ENCODE measurements at regions not wholly inside any gene's neighbourhood (a gene's known extent, or its start where the extent isn't known, plus 50 kb on each side); places are given as distances from the start of the nearest gene placed in this dataset.
"Not testable (repeated sequence)": the region's sequence is repeated elsewhere in the genome, so short reads cannot be mapped to it uniquely, and the experiment has no call there.

DNA sequence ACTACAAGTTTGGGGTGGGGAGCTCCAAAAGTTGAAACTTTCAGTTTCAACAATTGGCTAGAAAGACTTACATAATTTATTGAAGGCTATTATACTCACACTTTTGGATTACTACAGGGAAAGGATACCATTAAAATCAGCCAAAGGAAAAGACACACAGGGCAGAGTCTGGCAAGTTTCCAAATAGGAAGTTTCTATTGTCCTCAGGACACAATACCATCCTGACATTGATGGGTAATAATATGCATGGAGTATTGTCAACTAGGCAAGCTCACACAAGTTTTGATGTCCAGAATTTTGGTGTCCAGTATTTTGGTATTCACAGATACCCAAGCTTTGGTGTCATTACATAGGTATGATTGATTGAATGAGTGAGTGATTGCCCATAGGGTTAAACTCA lies 872.6 kb upstream of the SORCS1 start:
- Histone ChIP-seq H3K4me3 (ENCODE audit: low read length in 2 of 2) (no peak overlapping the region), H3K9ac (ENCODE audit: low read length in 2 of 2) (no peak overlapping the region)

DNA sequence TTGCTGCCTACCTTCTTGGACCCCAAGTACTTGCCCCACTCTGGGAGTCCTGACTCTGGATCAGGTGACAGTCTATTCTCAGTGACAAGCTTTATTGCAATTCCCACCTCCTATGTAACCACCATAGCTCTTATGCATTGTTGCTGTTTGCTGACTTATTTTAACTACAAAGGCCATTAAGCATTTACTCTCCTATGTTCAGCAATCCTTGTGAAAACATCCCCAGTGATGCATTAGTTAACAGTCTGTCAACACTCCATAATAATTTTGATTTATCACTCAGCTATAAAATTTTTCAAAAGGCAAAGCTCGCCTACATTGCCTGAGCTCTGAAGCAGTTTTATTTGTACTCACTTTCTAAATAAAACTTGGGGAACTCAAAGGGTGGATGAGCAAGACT lies 871.8 kb upstream of the SORCS1 start:
- no peak overlapping the region for H3K27ac ChIP-seq (ENCODE audit: low read length)
- H3K27me3 ChIP-seq (ENCODE audit: control insufficient read depth in 1 of 2, insufficient read depth in 2 of 2, low read length in 2 of 2) = no peaks in the 10 kb centered on the region
- no peaks in the 10 kb centered on the region for H3K36me3 ChIP-seq (ENCODE audit: control insufficient read depth in 2 of 2, insufficient read depth in 2 of 2, low read length in 2 of 2)
- no peak overlapping the region for H3K9ac ChIP-seq (ENCODE audit: low read length in 2 of 2)
- H3K4me1 ChIP-seq (ENCODE audit: control insufficient read depth, insufficient read depth, low read length) = no peaks in the 10 kb centered on the region
- H3K4me3 ChIP-seq (ENCODE audit: low read length in 2 of 2) = no peak overlapping the region
- no peaks in the 10 kb centered on the region for H3K9me3 ChIP-seq (ENCODE audit: control insufficient read depth in 2 of 2, low read length in 2 of 2)

More for the DNA sequence above, 872.6 kb upstream of the SORCS1 start:
- Histone ChIP-seq H3K9me3 (ENCODE audit: control insufficient read depth in 2 of 2, low read length in 2 of 2) (no peaks in the 10 kb centered on the region), H3K36me3 (ENCODE audit: control insufficient read depth in 2 of 2, insufficient read depth in 2 of 2, low read length in 2 of 2) (no peaks in the 10 kb centered on the region), H3K27me3 (ENCODE audit: control insufficient read depth in 1 of 2, insufficient read depth in 2 of 2, low read length in 2 of 2) (no peaks in the 10 kb centered on the region), H3K27ac (ENCODE audit: low read length) (no peak overlapping the region), H3K4me1 (ENCODE audit: control insufficient read depth, insufficient read depth, low read length) (no peaks in the 10 kb centered on the region)

DNA sequence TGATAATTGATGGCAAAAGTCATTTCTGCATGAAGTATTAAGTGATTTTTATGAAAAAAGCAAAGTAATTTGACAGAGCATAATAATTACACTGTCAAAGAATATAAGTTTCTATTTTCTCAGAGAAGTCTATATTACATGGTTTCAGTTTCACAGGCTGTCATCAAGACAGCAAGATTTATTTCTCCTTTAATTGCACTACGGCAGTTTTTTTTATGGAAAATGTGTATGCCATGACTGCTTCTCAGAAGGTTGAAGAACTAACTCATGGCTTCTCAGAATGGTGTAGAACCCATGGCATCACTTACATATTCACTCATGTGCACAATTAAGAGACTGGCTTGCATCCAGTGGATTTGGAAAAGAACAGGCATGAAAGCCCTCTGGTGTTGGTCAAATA lies 870.3 kb upstream of the SORCS1 start:
- no peaks in the 10 kb centered on the region for H3K27me3 ChIP-seq (ENCODE audit: control insufficient read depth in 1 of 2, insufficient read depth in 2 of 2, low read length in 2 of 2)
- H3K4me1 ChIP-seq (ENCODE audit: control insufficient read depth, insufficient read depth, low read length) = no peaks in the 10 kb centered on the region
- H3K27ac ChIP-seq (ENCODE audit: low read length) = no peak overlapping the region
- no peak overlapping the region for H3K4me3 ChIP-seq (ENCODE audit: low read length in 2 of 2)
- no peaks in the 10 kb centered on the region for H3K36me3 ChIP-seq (ENCODE audit: control insufficient read depth in 2 of 2, insufficient read depth in 2 of 2, low read length in 2 of 2)
- H3K9me3 ChIP-seq (ENCODE audit: control insufficient read depth in 2 of 2, low read length in 2 of 2) = no peaks in the 10 kb centered on the region
- no peak overlapping the region for H3K9ac ChIP-seq (ENCODE audit: low read length in 2 of 2)

DNA sequence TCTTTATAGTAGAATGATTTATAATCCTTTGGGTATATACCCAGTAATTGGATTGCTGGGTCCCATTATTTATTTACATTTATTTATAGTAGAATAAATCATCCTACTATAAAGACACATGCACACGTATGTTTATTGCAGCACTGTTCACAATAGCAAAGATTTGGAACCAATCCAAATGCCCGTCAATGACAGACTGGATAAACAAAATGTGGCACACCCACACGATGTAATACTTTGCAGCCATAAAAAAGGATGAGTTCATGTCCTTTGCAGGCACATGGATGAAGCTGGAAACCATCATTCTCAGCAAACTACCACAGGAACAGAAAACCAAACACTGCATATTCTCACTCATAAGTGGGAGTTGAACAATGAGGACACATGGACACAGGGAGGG lies 869.0 kb upstream of the SORCS1 start:
- not testable (repeated sequence) for H3K4me1 ChIP-seq (ENCODE audit: control insufficient read depth, insufficient read depth, low read length); H3K9me3 ChIP-seq (ENCODE audit: control insufficient read depth in 2 of 2, low read length in 2 of 2); H3K36me3 ChIP-seq (ENCODE audit: control insufficient read depth in 2 of 2, insufficient read depth in 2 of 2, low read length in 2 of 2); H3K27me3 ChIP-seq (ENCODE audit: control insufficient read depth in 1 of 2, insufficient read depth in 2 of 2, low read length in 2 of 2); H3K9ac ChIP-seq (ENCODE audit: low read length in 2 of 2); H3K4me3 ChIP-seq (ENCODE audit: low read length in 2 of 2); H3K27ac ChIP-seq (ENCODE audit: low read length)

DNA sequence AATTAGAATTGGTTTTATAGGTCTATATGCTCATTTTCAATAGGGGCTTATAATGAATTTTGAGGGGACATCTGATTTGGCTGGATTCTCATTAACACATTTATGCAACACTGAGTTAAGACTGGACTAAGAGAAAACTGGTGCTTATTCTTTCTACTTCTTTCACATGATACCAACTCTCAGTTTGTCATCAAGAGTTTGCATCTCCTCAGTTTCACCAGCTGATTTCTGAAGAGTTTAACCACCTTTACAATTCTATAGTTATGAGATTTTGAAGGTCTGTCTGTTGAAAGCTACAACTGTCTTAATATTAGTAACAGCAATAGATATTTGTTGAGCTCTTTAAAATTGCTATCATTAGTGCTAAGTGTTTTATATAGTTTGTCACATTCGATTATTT lies 867.0 kb upstream of the SORCS1 start:
- H3K4me1 ChIP-seq (ENCODE audit: control insufficient read depth, insufficient read depth, low read length) = no peaks in the 10 kb centered on the region
- H3K9ac ChIP-seq (ENCODE audit: low read length in 2 of 2) = no peak overlapping the region
- no peaks in the 10 kb centered on the region for H3K9me3 ChIP-seq (ENCODE audit: control insufficient read depth in 2 of 2, low read length in 2 of 2)

DNA sequence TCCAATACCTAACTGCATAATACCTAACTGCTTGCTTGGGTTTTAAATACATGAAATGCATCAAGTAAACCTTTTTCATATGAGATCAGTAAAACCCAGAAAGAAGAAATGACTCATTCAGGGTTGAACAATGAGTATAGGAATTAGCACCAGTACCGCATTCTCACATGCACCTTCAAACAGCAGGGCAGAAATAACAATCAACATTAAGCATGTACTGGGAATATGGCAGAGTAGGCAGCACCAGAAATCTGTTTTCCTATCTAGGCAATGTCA lies 850.3 kb upstream of the SORCS1 start:
- no peak overlapping the region for H3K4me3 ChIP-seq (ENCODE audit: low read length in 2 of 2)
- H3K9ac ChIP-seq (ENCODE audit: low read length in 2 of 2) = no peak overlapping the region
- H3K36me3 ChIP-seq (ENCODE audit: control insufficient read depth in 2 of 2, insufficient read depth in 2 of 2, low read length in 2 of 2) = no peaks in the 10 kb centered on the region
- H3K4me1 ChIP-seq (ENCODE audit: control insufficient read depth, insufficient read depth, low read length) = no peaks in the 10 kb centered on the region
- no peaks in the 10 kb centered on the region for H3K27me3 ChIP-seq (ENCODE audit: control insufficient read depth in 1 of 2, insufficient read depth in 2 of 2, low read length in 2 of 2)
- no peak overlapping the region for H3K27ac ChIP-seq (ENCODE audit: low read length)
- H3K9me3 ChIP-seq (ENCODE audit: control insufficient read depth in 2 of 2, low read length in 2 of 2) = peaks cover 0 to 3% of the 10 kb centered on the region in 2 donors

More for the DNA sequence above, 867.0 kb upstream of the SORCS1 start:
- no peaks in the 10 kb centered on the region for H3K36me3 ChIP-seq (ENCODE audit: control insufficient read depth in 2 of 2, insufficient read depth in 2 of 2, low read length in 2 of 2)
- H3K27ac ChIP-seq (ENCODE audit: low read length) = no peak overlapping the region
- H3K4me3 ChIP-seq (ENCODE audit: low read length in 2 of 2) = no peak overlapping the region
- H3K27me3 ChIP-seq (ENCODE audit: control insufficient read depth in 1 of 2, insufficient read depth in 2 of 2, low read length in 2 of 2) = no peaks in the 10 kb centered on the region

DNA sequence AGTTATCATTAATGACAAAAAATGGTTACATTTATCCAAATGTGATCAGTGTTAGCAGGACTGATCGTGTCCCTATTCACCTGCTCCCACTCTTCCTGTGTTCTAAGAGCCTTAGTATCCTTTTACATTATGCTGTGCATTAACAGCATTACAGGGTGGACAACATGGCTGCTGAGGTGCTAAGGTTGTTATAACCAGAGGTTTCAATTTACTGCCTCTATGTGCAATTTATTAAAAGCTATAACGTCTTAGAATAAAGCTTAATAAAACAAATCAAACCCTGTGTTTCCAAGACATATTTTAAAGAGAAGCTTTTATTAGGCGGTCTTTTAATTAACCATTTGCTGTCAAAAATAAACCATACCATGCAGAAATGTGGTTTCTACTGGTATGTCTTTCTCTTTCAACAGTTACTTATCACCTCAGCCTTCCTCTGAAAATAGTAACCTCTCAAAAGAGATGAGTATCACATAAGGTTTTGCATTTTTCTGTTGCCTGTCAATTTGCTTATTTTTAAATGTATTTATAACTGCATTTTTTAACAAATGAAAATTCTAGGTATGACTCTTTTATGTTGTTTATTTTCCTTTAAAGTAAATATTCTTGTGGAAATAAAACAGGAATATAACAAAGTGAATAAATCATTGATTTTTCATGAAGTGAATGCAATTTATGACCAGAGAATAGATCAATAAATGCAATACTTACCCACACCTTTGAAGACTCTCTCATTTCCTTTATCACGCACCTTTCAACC lies 849.8 kb upstream of the SORCS1 start:
- Histone ChIP-seq H3K27ac (ENCODE audit: low read length) (no peak overlapping the region), H3K9ac (ENCODE audit: low read length in 2 of 2) (no peak overlapping the region), H3K4me1 (ENCODE audit: control insufficient read depth, insufficient read depth, low read length) (no peaks in the 10 kb centered on the region), H3K36me3 (ENCODE audit: control insufficient read depth in 2 of 2, insufficient read depth in 2 of 2, low read length in 2 of 2) (no peaks in the 10 kb centered on the region), H3K4me3 (ENCODE audit: low read length in 2 of 2) (no peak overlapping the region), H3K9me3 (ENCODE audit: control insufficient read depth in 2 of 2, low read length in 2 of 2) (peaks cover 0 to 3% of the 10 kb centered on the region in 2 donors), H3K27me3 (ENCODE audit: control insufficient read depth in 1 of 2, insufficient read depth in 2 of 2, low read length in 2 of 2) (no peaks in the 10 kb centered on the region)

DNA sequence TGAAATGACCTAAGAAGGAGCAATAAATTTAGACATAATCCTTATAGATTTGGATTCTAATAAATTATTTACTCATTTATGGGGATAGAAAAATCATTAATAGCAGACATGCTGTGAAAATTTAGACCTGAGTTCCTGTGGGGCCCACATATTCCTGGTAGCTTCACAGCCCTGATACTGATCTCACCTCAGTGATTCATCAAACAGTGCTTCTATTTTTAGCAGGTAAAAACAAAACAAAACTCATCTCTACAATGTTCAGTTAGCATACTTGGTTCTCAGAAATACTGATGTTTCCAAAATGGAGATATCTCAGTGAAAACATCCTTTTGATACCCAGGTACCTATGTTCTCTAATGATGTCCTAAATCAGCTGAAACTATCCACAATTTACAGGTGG lies 841.1 kb upstream of the SORCS1 start:
- no peaks in the 10 kb centered on the region for H3K36me3 ChIP-seq (ENCODE audit: control insufficient read depth in 2 of 2, insufficient read depth in 2 of 2, low read length in 2 of 2)
- H3K9ac ChIP-seq (ENCODE audit: low read length in 2 of 2) = no peak overlapping the region
- H3K4me1 ChIP-seq (ENCODE audit: control insufficient read depth, insufficient read depth, low read length) = no peaks in the 10 kb centered on the region
- no peaks in the 10 kb centered on the region for H3K9me3 ChIP-seq (ENCODE audit: control insufficient read depth in 2 of 2, low read length in 2 of 2)
- H3K27ac ChIP-seq (ENCODE audit: low read length) = no peak overlapping the region
- no peaks in the 10 kb centered on the region for H3K27me3 ChIP-seq (ENCODE audit: control insufficient read depth in 1 of 2, insufficient read depth in 2 of 2, low read length in 2 of 2)
- H3K4me3 ChIP-seq (ENCODE audit: low read length in 2 of 2) = no peak overlapping the region

DNA sequence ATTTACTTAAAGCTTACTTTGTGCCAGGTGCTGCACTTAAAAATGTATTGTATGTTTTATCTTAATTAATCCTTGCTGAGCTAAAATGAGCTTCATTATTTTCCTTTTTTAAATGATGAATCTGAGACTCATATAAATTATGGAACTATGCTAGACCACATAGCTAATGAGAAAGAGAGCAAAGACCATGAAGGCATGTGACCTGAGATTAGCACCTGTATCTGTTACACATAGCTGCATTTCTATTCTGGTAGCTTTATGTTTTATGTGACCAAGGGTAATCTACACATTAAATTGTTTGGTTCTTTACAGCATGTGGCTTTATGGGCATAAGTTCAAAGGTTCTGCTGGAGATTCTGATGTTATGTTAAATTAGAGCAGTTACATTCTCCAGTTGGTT lies 839.1 kb upstream of the SORCS1 start:
- no peak overlapping the region for H3K4me3 ChIP-seq (ENCODE audit: low read length in 2 of 2)

DNA sequence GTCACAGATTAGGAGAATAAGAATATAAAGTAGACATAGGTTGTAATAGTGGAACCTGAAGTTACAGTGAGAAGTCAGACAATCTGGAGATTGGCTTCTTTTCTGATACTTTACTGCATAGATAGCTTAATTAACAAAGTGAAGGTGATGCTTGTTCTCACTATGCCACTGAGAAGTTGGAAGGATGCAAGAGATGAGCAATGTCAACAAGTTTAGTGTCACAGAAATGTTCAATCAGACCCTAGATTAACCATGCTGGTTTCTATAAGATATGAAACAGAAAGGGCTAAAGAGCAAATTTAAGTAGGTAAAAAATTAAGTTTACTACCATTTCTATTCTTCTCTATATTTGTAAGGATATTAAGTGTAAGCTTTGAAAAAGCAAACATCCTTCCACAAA lies 838.6 kb upstream of the SORCS1 start:
- Histone ChIP-seq H3K4me1 (ENCODE audit: control insufficient read depth, insufficient read depth, low read length) (no peaks in the 10 kb centered on the region), H3K27ac (ENCODE audit: low read length) (no peak overlapping the region), H3K36me3 (ENCODE audit: control insufficient read depth in 2 of 2, insufficient read depth in 2 of 2, low read length in 2 of 2) (no peaks in the 10 kb centered on the region), H3K9me3 (ENCODE audit: control insufficient read depth in 2 of 2, low read length in 2 of 2) (no peaks in the 10 kb centered on the region), H3K27me3 (ENCODE audit: control insufficient read depth in 1 of 2, insufficient read depth in 2 of 2, low read length in 2 of 2) (no peaks in the 10 kb centered on the region), H3K9ac (ENCODE audit: low read length in 2 of 2) (no peak overlapping the region), H3K4me3 (ENCODE audit: low read length in 2 of 2) (no peak overlapping the region)

More for the DNA sequence above, 839.1 kb upstream of the SORCS1 start:
- Histone ChIP-seq H3K27me3 (ENCODE audit: control insufficient read depth in 1 of 2, insufficient read depth in 2 of 2, low read length in 2 of 2) (no peaks in the 10 kb centered on the region), H3K9me3 (ENCODE audit: control insufficient read depth in 2 of 2, low read length in 2 of 2) (no peaks in the 10 kb centered on the region), H3K36me3 (ENCODE audit: control insufficient read depth in 2 of 2, insufficient read depth in 2 of 2, low read length in 2 of 2) (no peaks in the 10 kb centered on the region), H3K9ac (ENCODE audit: low read length in 2 of 2) (no peak overlapping the region), H3K27ac (ENCODE audit: low read length) (no peak overlapping the region), H3K4me1 (ENCODE audit: control insufficient read depth, insufficient read depth, low read length) (no peaks in the 10 kb centered on the region)

DNA sequence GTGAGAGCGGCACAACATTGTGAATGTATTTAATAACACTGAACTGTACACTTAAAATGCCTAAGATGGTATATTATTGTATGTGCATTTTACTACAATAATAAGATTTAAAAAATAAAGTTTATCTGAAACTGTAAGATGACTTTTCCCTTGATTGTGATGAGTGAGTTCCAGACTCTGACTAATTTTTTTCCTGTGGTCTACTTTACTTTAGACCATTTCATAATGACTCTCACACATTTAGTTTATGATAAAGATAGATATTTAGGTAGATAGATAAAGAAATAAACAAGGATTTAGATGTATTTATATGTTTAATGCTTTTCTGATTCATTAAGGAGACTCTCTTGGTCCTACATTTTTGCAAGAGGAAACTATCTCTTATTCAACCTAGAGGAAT lies 835.9 kb upstream of the SORCS1 start:
- H3K27ac ChIP-seq (ENCODE audit: low read length) = no peak overlapping the region
- H3K4me1 ChIP-seq (ENCODE audit: control insufficient read depth, insufficient read depth, low read length) = no peaks in the 10 kb centered on the region
- no peaks in the 10 kb centered on the region for H3K27me3 ChIP-seq (ENCODE audit: control insufficient read depth in 1 of 2, insufficient read depth in 2 of 2, low read length in 2 of 2)
- no peaks in the 10 kb centered on the region for H3K36me3 ChIP-seq (ENCODE audit: control insufficient read depth in 2 of 2, insufficient read depth in 2 of 2, low read length in 2 of 2)
- no peak overlapping the region for H3K4me3 ChIP-seq (ENCODE audit: low read length in 2 of 2)
- no peaks in the 10 kb centered on the region for H3K9me3 ChIP-seq (ENCODE audit: control insufficient read depth in 2 of 2, low read length in 2 of 2)
- no peak overlapping the region for H3K9ac ChIP-seq (ENCODE audit: low read length in 2 of 2)

Measured in stomach smooth muscle (tissue), 2 donors.